MM.1S (cell line): ENCODE measurements at regions not wholly inside any gene's neighbourhood (a gene's known extent, or its start where the extent isn't known, plus 50 kb on each side); places are given as distances from the start of the nearest gene placed in this dataset.

Experiments
- DNase-seq: peaks from one replicate; pipeline ENCODE4 v3.0.0-alpha.2; 2015
- H2AFZ ChIP-seq: fragments of 300-600 bp; sonication (generic); 2 replicates; pipeline ENCODE4 v1.6.0; 2016; ENCODE audit warnings: antibody characterized with exemption, low read length
- H3F3A ChIP-seq: fragments of 300-600 bp; sonication (generic); 2 replicates; pipeline ENCODE4 v1.6.1; 2016; ENCODE audit warnings: mild to moderate bottlenecking, antibody characterized with exemption, low read length, moderate library complexity, mixed read lengths; ENCODE audit not compliant: insufficient read depth
- H3K27ac ChIP-seq: fragments of 300-600 bp; sonication (generic); 2 replicates; pipeline ENCODE4 v1.5.1; 2016; ENCODE audit warnings: mild to moderate bottlenecking, low read length
- H3K27me3 ChIP-seq: fragments of 300-600 bp; sonication (generic); replicated peaks from 2 replicates; pipeline ENCODE4 v1.6.0; 2016; ENCODE audit warnings: low read length; ENCODE audit not compliant: insufficient read depth
- H3K36me3 ChIP-seq: fragments of 300-600 bp; sonication (generic); replicated peaks from 2 replicates; pipeline ENCODE4 v1.6.1; 2016; ENCODE audit warnings: mild to moderate bottlenecking, low read length, mixed read lengths; ENCODE audit not compliant: insufficient read depth
- H3K4me1 ChIP-seq: fragments of 300-600 bp; sonication (generic); 2 replicates; pipeline ENCODE4 v1.6.1; 2016; ENCODE audit warnings: low read length, mixed read lengths
- H3K4me2 ChIP-seq: fragments of 300-600 bp; sonication (generic); 2 replicates; pipeline ENCODE4 v1.6.0; 2016; ENCODE audit warnings: low read depth, low read length
- H3K4me3 ChIP-seq: fragments of 300-600 bp; sonication (generic); 2 replicates; pipeline ENCODE4 v1.5.1; 2016; ENCODE audit warnings: low read length, mixed read lengths
- H3K79me2 ChIP-seq: fragments of 300-600 bp; sonication (generic); 2 replicates; pipeline ENCODE4 v1.6.1; 2016; ENCODE audit warnings: mixed run types, low read length, mixed read lengths
- H3K9ac ChIP-seq: fragments of 300-600 bp; sonication (generic); 2 replicates; pipeline ENCODE4 v1.6.1; 2016; ENCODE audit warnings: low read length, mixed read lengths
- H3K9me2 ChIP-seq: fragments of 300-600 bp; sonication (generic); replicated peaks from 2 replicates; pipeline ENCODE4 v1.6.1; 2016; ENCODE audit warnings: mild to moderate bottlenecking, low read length, mixed read lengths; ENCODE audit not compliant: insufficient read depth
- H3K9me3 ChIP-seq: fragments of 300-600 bp; sonication (generic); replicated peaks from 2 replicates; pipeline ENCODE4 v1.6.1; 2016; ENCODE audit warnings: mild to moderate bottlenecking, low read length, mixed read lengths; ENCODE audit not compliant: insufficient read depth
- H4K20me1 ChIP-seq: fragments of 300-600 bp; sonication (generic); 2 replicates; pipeline ENCODE4 v1.6.1; 2016; ENCODE audit warnings: mild to moderate bottlenecking, low read length, moderate library complexity, mixed read lengths; ENCODE audit not compliant: insufficient read depth
- CTCF ChIP-seq: fragments of 300-600 bp; sonication (generic); IDR thresholded peaks from 2 replicates; pipeline ENCODE4 v1.5.1; 2016; ENCODE audit warnings: antibody characterized with exemption, low read length, mixed read lengths
- EZH2 ChIP-seq: fragments of 300-600 bp; sonication (generic); optimal IDR thresholded peaks from 2 replicates; pipeline ENCODE3; 2017; ENCODE audit warnings: low read depth, mild to moderate bottlenecking, antibody characterized with exemption, low read length, mixed read lengths
- EZH2phosphoT487 ChIP-seq: fragments of 300-600 bp; sonication (generic); IDR thresholded peaks from 2 replicates; pipeline ENCODE4 v1.6.1; 2018; ENCODE audit warnings: antibody characterized with exemption, low read length

GRCh38 chr14:26722258-26722657 is 124.4 kb upstream of the NOVA1 start:
- Histone ChIP-seq H3K27ac (no peak overlapping the region), H3F3A (no peaks in the 10 kb centered on the region), H3K9me2 (no peaks in the 10 kb centered on the region), H3K36me3 (no peaks in the 10 kb centered on the region), H2AFZ (no peak overlapping the region), H3K4me2 (no peak overlapping the region), H3K4me3 (no peak overlapping the region), H4K20me1 (no peaks in the 10 kb centered on the region), H3K27me3 (no peaks in the 10 kb centered on the region), H3K9ac (no peak overlapping the region), H3K9me3 (no peaks in the 10 kb centered on the region; the same call in 1 of the 2 replicates), H3K4me1 (no peaks in the 10 kb centered on the region), H3K79me2 (no peaks in the 10 kb centered on the region)
- DNase-seq: no peak
- TF ChIP-seq EZH2phosphoT487 (no peak), CTCF (no peak), EZH2 (no peak)

DNA sequence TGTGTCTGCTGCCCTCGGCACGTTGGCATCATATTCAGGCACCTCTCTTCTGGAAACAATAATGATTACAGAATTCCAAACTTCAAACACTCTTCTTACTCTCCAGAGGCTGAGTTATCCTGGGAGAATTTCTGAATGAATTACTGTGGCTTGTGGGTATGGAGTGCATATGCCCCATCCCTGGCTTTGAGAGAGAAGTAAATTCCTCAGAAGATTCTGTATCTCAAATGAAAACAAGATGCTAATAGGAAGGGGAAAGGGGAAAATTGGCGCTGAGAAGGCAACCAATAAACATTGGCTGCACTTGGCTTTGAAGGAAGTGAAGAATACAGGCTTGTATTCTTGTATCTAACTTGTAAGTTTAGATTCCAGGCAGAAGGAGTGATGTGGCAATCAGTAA is 132.0 kb upstream of the NOVA1 start:
- no peak for DNase-seq
- no peaks in the 10 kb centered on the region for H3K36me3 ChIP-seq
- no peak overlapping the region for H3K4me2 ChIP-seq
- H4K20me1 ChIP-seq: no peaks in the 10 kb centered on the region
- H3K4me3 ChIP-seq: no peak overlapping the region
- no peak overlapping the region for H3K27ac ChIP-seq
- H2AFZ ChIP-seq: no peak overlapping the region
- no peaks in the 10 kb centered on the region for H3K27me3 ChIP-seq
- H3K9me3 ChIP-seq: no peaks in the 10 kb centered on the region
- H3F3A ChIP-seq: no peaks in the 10 kb centered on the region
- no peaks in the 10 kb centered on the region for H3K4me1 ChIP-seq
- TF ChIP-seq EZH2: no peak
- TF ChIP-seq EZH2phosphoT487: no peak
- H3K79me2 ChIP-seq: no peaks in the 10 kb centered on the region
- H3K9ac ChIP-seq: no peak overlapping the region
- H3K9me2 ChIP-seq: no peaks in the 10 kb centered on the region

- H3K4me2 ChIP-seq: no peak overlapping the region
- no peaks in the 10 kb centered on the region for H3K9me2 ChIP-seq
- H3K4me1 ChIP-seq: no peaks in the 10 kb centered on the region
- H3K27me3 ChIP-seq: no peaks in the 10 kb centered on the region
- no peaks in the 10 kb centered on the region for H3K9me3 ChIP-seq
- H3K36me3 ChIP-seq: no peaks in the 10 kb centered on the region
- no peak overlapping the region for H3K4me3 ChIP-seq
- TF ChIP-seq CTCF: no peak; the same call in 1 of the 2 replicates
- no peak for TF ChIP-seq EZH2phosphoT487
- TF ChIP-seq EZH2: no peak
- H4K20me1 ChIP-seq: no peaks in the 10 kb centered on the region
- H2AFZ ChIP-seq: no peak overlapping the region
- DNase-seq: no peak
- H3K27ac ChIP-seq: no peak overlapping the region
- H3F3A ChIP-seq: no peaks in the 10 kb centered on the region
- no peak overlapping the region for H3K9ac ChIP-seq
- no peaks in the 10 kb centered on the region for H3K79me2 ChIP-seq
Observed at GRCh38 chr14:26730929-26731618, 133.2 kb upstream of the NOVA1 start.

DNA sequence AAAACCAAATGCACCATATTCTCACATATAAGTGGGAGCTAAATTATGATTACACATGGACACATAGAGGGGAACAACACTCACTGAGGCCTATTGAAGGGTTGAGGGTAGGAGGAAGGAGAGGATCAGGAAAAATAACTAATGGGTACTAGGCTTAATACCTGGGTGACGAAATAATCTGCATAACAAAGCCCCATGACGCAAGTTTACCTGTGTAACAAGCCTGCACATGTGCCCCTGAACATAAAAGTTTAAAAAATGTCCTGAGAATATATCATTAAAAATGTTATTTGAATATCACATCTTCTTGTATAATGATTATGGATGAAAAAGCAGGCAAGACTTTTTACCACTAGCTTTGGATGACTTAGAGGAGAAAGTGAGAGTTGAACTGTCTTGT is 138.0 kb upstream of the NOVA1 start:
- Histone ChIP-seq H3F3A (no peaks in the 10 kb centered on the region), H3K27me3 (no peaks in the 10 kb centered on the region), H2AFZ (no peak overlapping the region), H3K36me3 (no peaks in the 10 kb centered on the region), H4K20me1 (no peaks in the 10 kb centered on the region), H3K4me1 (no peaks in the 10 kb centered on the region), H3K9ac (no peak overlapping the region), H3K79me2 (no peaks in the 10 kb centered on the region), H3K9me2 (no peaks in the 10 kb centered on the region), H3K27ac (no peak overlapping the region), H3K4me3 (no peak overlapping the region), H3K9me3 (no peaks in the 10 kb centered on the region), H3K4me2 (no peak overlapping the region)
- TF ChIP-seq EZH2phosphoT487 (no peak), CTCF (no peak), EZH2 (no peak)
- no peak for DNase-seq
